ENCODE measurements at regions not wholly inside any gene's neighbourhood (a gene's known extent, or its start where the extent isn't known, plus 50 kb on each side); places are given as distances from the start of the nearest gene placed in this dataset.

DNA sequence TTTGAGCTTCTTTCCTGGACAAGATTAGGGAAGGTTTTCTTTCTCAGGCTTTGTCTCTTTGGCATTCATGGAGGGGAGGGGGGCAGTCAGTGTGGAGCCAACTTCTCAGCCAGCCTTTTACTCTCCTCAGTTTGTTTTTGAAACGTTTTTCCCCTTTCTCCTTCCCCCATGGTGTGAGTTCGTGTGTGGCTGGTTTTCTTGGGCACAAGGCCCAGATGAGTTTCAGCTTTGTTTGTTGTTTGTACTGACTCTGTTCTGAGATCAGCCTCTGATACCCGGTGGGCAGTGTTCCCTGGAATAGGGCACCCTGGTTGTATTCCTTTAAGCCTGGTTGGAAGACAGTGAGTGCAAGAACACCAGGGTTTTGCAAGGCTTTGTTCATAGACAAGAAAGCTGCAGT is 168.2 kb upstream of the RARB start:
- FAIRE-seq: no peak

DNA sequence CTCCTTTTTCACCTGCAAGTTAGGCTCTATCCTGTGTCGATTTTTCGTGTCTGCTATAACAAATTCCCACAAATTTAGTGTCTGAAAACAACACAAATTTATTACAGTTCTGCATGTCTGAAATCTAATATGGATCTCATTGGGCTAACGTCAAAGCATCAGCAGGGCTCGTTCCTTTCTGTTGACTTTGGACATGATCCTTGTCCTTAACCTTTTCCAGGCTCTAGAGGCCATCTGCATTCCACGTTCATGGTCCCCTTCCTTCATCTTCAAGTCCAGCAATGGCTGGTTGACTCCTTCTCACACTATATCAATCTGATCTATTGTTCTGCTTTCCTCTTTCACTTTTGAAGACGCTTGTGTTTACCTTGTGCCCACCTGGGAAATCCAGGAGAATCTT is 165.7 kb upstream of the RARB start:
- no peak for FAIRE-seq

DNA sequence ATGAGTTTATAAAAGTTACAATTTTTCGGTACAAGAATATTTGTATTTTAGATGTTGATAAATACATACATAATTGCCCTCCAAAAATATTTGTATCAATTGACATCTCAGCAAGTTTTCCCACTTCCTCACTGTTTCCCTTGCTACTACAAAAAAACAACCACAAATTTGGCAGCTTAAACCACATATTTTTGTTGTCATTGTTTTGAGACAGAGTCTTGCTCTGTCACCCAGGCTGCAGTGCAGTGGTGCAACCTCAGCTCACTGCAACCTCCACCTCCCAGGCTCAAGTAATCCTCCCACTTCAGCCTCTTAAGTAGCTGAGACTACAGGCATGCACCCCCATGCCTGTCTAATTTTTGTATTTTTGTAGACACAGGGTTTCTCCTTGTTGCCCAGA is 162.8 kb upstream of the RARB start:
- FAIRE-seq: no peak

DNA sequence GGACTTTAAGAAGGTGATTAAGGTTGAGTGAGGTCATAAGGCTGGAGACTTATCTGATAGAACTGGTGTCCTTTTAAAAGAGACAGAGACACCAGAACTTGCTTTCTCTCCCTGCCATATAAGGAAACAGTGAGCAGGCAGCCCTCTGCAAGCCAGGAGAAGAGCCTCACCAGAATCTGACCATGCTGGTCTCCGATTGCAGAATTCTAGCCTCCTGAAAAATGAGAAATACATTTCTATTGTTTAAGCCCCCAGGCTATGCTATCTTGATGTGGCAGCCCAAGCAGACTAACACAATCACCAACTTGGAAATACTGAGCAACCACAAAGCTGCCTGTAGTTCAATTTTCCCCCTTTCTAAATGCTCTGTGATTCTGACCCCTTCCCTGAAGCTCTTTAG is 161.4 kb upstream of the RARB start:
- FAIRE-seq: no peak

DNA sequence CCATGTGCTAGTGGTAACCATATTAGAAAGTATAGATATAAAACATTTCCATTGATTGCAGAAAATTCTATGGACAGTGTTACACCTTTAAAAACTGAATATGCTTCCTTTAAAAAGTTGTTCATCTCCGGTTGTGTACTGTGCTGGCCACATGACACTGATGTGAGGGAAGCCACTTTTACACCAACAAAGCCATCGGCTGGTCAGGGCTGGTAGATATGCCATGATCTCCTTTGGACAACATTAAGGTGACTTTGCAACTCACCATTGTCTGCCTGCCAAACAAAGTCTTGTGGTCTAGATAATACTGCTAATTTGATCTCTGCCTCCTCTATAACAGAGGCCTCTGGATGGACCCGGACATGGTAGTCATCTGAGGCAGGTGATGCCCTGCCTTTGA is 156.0 kb upstream of the RARB start:
- no peak for FAIRE-seq

DNA sequence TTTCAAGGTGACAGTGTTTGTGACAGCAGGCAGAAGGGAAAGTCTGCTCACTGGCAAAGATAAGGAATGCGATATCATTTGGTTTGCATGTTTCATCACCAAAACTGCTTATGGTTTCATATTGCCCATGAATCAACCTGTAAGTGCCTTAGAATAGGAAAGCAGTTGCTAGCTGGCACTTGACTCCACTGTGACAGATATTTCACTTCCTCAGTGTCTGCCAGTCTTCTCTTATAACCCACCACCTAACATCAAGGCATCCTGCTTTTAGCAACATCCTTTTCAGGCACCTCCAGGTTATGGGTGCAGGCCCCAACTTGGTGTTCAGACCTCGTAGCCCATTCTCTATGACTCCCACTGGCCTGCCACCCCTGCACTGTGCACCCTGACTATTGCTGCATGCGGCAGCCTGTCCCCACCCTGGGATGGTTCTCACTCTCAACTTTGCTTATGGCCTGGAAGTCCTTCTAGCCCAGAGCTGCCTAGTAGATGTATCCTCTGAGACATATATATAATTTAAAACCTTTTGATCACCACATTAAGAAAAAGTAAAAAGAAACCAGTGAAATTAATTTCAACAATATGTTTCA is 154.4 kb upstream of the RARB start:
- FAIRE-seq: no peak

DNA sequence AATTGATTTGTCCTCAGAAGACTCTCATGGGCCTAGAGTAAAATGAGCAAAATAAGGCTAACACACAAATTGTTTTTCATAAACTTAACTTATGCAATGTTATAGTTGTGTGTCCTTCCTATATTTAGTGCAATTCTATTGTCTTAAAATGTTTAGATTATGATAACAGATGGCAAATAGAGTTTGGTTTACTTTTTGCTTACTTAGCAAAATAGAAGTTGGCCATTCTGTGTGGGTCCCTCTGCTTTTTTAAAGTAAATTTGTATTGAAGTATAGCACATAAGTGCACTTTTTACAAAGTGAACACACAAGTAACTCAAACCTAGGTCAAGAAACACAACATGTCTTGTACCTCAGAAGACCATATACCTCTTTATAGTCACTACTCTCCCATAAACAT is 150.6 kb upstream of the RARB start:
- FAIRE-seq: no peak

DNA sequence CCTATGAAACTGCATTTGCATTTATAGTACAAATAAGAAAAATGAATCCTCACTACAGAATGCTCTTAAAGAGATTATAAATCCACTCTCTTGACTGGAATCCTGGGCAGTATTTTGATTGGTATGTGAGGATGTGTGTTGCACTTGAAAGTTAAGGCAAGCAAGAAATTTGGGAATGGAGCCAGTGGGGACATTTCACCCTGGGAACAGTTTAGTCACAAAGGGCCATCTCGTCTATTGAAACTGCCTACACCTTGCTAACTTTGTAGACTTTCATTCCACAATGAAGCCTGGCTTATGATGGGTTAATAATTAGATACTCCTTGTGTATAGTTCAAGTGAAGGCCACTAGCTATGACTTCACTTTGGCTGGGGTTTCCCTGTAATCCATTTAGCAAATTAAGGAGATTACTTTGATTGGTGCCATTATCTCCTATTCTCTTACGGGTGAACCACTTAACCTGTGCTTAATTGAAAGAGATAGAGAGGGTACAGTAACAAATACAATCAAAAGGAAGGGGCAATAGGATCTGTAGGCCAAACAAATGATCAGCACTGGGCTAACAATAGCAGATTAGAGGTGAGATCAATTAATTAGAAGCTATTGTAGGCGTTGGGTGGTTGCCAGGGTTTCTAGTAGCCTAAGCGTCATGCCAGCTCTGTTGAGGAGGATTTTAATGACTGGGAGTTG is 146.9 kb upstream of the RARB start:
- no peak for FAIRE-seq

DNA sequence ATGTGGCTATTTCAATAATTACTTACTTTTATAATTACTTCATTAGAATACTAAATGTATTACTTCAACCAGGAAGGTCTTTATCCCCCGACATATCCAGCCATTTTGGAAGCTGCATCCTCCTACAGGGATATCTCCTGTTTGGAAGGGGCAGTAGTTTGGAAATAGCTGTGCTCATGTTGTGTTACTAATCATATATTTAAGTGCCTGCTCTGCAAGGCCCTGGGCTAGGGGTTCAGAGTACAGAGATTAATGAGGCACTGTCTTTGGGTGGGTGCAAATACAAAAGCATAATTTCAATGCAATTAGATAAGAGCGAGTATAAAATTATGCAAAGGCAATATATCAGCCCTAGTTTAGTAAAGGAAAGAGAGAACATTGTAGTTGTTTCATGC is 146.3 kb upstream of the RARB start:
- FAIRE-seq: no peak

DNA sequence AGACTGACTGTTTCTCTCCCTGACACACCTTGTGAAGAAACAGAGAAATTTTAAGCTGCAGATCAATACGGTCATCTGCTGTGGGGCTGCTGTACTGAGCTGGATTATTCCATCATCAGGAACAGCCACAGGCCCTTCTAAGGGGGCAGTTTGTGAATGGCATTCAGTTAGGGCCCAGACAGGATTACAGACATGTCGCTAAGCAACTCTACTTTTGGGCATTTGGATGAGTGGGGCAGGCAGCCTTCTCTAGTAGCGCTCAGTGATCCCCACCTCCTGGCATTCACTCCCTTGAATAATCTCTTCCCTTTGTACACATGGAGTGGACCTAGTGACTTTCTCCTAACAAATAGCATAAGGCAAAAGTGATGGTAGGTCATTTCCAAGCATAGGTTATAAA is 144.4 kb upstream of the RARB start:
- no peak for FAIRE-seq

DNA sequence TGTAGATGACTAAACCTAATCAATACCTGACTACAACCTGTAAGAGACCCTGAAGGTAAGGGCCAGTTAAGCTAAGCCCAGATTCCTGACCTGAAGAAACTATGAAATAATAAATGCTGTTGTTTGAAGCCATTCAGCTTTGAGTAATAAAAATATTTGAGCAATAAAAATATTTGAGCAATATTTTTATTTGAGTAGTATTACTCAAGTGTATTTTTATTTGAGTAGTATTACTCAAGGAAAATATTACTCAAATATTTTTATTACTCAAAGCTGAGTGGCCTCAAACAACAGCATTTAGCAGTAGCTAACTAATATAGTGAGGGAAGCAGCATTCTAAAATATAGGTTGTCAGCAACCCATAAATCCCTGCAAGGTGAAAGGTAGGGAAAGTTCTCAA is 143.8 kb upstream of the RARB start:
- no peak for FAIRE-seq

DNA sequence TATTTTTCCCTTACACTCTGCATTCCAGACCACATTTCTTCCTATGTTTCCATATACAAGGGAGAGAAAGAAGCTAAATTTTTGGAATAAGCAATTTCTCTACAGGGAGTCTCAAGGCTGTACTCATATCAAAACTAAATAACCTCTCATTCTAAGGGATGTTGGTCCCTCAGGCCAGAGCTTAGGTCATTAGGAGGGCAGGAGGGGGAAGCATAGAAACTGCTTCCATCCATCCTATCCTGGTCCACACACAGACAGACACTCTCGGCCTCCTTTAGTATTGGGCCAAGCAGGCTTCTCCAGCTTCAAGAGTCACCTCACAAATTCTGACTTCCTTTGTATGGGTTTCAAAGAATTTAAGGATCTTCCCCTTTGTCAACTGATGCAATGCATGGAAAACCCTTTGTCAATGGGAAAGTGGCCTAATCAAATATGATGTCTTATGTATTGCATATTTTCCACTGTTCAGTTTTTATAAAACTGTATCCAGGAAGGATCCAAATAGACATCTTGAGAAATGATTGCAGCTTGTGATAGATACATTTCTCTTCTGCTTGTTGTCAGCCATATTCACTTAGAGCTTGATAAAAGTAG is 140.7 kb upstream of the RARB start:
- no peak for FAIRE-seq

DNA sequence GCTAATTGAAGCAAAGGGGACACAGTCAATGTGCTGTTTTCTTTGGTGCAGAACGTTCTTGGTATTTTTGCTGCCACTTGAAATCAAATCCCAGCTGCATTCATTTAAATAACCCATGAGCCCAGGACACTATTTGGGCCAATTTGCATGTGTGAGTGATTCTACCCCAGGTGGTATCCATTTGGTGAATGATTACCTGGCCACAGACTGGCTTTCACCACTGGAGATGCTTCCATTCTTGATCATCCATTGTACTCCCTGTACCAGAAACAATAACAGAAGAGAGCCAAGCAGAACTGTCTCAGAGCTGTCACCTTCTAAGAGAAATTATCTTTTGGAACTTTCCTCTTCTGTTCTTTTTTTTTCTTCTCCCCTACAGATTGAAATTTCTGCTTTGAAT is 139.7 kb upstream of the RARB start:
- no peak for FAIRE-seq

DNA sequence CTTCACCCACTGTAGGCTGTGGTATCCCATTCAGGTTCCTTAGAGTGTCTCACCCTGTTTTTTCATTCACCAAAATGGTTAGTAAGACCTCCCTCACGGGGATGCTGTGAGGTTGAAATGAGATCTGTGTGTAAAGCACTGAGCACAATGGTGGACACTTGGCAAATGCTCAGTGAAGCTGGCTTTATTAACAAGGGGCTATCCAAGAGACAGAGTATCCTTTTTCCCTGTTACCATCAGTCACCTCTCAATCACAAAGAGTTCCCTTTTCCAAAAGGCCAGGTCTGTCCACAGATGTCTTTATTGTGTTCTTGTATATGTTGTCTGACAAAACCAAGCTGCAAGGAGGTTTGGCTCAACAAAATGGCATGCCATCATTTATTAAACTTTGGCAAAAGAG is 138.9 kb upstream of the RARB start:
- FAIRE-seq: no peak

DNA sequence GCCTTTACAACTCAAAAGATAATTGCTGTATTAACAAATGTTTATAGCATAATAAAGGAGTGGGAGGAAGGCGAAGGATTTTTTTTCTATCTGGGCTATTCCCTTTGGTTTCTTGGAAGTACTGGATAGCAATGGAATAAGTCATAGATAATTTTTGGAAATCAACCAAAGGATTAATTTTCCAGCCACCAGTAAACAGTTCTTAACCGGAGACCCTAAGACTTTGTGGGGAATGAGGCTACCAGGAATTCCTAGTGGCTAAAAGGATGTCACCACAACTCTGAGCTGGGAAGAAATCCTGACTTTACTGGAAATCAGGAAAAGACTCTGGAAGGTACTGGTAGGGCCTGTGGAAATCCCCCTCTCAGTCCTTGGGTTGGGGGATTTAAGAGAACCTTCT is 138.4 kb upstream of the RARB start:
- FAIRE-seq: no peak

DNA sequence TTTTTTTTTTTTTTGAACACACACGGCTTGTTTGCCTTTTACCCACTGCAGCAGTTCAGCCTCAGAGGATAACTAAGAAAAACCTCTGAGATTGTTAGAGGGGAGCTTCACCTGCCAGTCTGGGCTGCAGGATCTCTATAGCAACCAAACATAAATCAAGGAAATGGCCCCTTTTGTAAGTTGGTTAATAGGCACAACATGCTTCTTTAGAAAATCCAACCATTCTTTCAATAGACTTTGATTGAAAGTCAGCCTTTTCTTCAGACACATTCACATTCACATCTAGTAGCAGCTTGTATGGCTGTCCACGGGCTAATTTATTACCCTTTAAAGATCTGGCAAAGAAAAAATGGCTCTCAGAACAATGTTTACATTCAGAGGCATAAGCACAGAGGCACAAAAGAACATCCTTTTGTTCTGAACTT is 136.6 kb upstream of the RARB start:
- FAIRE-seq: no peak

DNA sequence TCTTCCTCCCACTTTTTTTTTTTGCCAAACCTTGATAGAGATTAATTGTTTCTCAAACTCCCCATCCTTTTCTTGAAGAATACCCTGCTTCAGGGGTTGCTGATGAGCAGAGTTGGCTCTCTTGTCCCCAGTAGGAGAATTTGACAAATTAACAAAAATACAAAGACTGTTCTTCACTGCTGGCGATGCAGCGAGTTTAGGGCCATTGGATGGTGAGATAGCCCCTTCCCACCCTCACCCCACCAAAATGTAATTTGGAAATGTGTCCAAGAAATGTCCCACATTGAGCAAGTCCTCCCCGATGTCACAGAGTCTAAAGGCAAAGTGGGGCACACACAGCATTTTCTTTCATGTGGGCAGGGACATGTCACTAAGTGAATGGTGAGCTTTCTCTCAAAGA is 136.0 kb upstream of the RARB start:
- FAIRE-seq: no peak

DNA sequence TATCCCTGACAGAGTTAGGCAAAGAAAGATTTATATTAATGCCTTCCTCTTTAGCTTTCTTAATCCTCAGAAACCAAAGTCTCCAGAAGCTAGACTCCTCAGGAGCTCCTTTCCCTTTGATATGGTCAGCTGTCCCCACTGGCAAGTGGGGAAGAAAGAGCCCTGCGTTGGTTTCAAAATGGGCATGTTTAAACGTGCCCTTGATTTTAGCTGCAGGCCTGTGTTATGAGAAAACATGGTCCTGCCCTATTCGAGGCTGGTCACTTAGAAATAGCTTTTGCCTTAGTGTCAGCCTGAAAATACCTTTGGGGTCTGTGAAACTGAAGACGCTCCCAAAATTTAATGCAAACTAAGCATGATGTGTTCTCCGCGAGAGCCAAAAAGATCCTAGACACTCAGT is 135.5 kb upstream of the RARB start:
- no peak for FAIRE-seq

DNA sequence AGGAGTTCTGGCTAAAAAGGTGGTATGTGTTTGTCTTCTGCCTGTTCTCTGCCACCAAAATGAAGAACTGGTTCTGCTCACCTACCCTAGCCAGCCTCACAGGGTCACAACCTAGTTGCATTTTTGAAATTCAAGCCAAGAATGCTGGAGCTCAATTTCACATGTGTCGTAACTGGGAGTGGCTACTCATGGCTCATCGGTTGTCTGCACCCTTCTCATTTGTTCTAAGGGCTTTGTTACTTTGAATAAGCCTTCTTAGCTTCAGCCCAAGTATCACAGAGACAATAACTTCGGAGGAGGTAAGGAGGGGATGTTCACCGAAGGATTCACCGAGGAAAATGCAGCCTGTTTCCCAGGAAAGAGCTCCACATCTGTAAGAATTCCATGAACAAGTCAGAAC is 134.3 kb upstream of the RARB start:
- no peak for FAIRE-seq

DNA sequence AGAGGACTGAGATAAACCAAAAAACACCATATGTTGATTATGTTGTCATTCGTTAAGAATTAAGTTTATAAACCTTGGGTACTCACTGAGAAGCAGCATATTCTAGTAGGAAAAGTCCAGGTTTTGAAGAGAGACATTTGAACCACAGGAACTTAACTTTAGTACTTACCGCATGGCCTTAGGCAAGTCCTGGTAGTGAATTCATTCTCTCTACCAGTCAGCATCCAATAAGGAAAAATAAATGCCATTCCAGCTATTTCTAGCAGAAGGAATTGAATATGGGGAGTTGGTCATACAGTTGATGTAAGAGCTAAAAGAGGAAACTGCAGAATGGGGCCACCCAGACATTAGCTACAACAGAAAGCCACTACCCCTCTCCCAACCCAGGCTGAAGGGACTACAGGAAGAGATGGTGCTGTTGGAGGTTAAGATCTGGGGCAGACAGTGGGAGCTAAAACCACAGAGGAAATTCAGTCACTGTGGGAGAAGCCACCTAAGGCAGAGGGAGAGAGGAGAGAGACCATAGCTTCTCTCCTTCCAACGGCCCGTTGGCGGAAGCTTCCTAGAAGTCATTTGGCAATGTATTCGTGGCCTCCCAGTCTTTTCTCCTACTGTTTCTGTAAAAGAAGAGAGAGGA is 133.8 kb upstream of the RARB start:
- FAIRE-seq: no peak

DNA sequence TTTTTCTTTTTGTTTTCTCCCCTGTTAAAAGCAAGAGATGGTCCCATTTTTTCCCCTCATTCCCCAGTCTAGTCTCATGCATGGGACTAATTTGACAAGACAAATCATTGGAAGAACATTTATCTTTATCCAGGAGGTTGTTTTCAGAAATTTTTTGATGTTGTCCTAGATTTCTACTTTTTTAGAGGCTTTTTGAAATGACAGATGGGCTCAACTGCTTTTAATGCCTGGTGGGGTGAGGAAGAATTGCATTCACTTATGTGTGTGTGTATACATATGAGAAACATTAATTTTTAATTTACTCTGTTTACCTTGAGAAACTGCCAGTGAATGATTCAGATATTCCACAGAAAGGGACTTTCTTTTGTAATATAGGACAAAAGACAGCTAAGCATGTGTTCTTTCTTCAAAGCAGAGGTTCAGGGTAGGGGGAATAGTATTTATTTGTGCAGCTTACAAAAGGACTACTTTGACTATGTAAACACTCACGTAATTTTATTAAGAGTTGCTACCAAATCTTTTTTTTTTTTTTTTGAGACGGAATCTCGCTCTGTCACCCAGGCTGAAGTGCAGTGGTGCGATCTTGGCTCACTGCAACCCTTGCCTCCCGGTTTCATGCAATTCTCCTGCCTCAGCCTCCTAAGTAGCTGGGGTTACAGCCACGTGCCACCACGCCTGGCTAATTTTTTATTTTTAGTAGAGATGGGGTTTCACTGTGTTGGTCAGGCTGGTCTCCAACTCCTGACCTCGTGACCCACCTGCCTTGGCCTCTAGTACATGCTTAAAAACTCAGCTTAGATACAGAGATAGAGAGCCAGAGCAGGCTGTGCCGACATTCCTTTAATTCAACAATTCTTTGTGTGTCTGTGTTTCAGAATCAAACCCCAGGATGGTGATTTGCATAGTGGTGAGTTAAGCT is 130.1 kb upstream of the RARB start:
- no peak for FAIRE-seq

DNA sequence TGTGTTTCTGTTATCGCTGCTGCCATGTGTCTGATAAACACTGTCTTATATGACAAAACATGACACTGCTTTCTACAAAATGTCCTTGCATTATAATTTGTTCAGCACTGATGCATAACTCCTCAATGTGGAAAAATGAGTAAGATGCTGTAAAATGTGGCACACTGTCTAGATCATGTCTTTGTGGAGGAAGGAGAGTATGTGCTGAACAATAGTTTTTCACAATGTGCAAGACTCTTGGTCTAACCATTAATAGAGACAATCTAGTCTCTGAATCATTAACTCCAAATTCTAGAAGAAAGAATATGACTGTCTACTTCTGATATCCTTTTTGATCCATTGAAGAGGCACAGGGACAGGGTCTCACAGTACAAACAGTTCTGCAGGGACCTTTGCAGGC is 127.9 kb upstream of the RARB start:
- no peak for FAIRE-seq

DNA sequence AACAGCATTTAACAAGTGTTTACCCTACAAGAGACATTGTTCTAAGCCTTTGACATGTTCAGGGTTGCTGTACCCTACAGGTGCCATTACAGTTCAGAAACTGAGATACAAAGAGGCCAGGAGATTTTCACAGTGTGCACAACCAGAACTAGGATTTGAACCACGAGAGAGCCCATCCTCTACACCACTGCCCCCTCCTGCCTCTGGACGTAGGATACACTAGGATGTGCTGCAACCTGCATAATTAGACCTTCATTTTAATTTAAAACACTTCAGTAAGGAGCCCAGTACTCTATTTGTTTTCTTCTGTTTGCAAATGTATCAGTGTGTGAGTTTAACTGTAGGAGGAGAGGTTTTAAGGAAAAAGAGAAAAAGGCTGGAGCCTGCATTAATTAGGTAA is 123.1 kb upstream of the RARB start:
- FAIRE-seq: no peak
